Adrenal gland (tissue), 5 donors: ENCODE measurements at regions not wholly inside any gene's neighbourhood (a gene's known extent, or its start where the extent isn't known, plus 50 kb on each side); places are given as distances from the start of the nearest gene placed in this dataset.
"Not testable (repeated sequence)": the region's sequence is repeated elsewhere in the genome, so short reads cannot be mapped to it uniquely, and the experiment has no call there.

Source experiments
- CTCF ChIP-seq, 6 experiments: fragments of 450-650 bp in 4 of 6; fragments of 200-600 bp in 2 of 6; sonication (generic) in 1 of 6; IDR thresholded peaks; 1 replicate in 5 of 6; 2 replicates in 1 of 6; pipeline versions ENCODE4 v1.5.1 to v1.8.0; 2016 to 2021; ENCODE audit warnings: antibody characterized with exemption in 6 of 6, mild to moderate bottlenecking in 2 of 6, moderate library complexity in 1 of 6
- POLR2A ChIP-seq, 2 donors: fragments of 450-650 bp; IDR thresholded peaks; one replicate each; pipeline ENCODE4 v1.6.1; 2017; ENCODE audit warnings: antibody characterized with exemption in 2 of 2, mild to moderate bottlenecking in 2 of 2, moderate library complexity in 1 of 2
- donor health status: DM: no; HTN: no; CAD: no.

GRCh38 chr17:45620468-45620867 lies 129.9 kb upstream of the PLEKHM1 start:
- TF ChIP-seq CTCF, POLR2A (IDR thresholded peaks at IDR 0.05): not testable (repeated sequence)
